Astrocyte of the cerebellum (primary cell): ENCODE measurements at regions not wholly inside any gene's neighbourhood (a gene's known extent, or its start where the extent isn't known, plus 50 kb on each side); places are given as distances from the start of the nearest gene placed in this dataset.

Source experiments
- DNase-seq: peaks from one replicate; pipeline ENCODE4 v3.0.0-alpha.2; 2011; ENCODE audit warnings: low read depth
- H3K4me3 ChIP-seq: 2 replicates; pipeline ENCODE4 v1.5.1; 2011; ENCODE audit warnings: mild to moderate bottlenecking, low read depth, low read length, moderate library complexity
- CTCF ChIP-seq: IDR thresholded peaks from 2 replicates; pipeline ENCODE4 v1.5.1; 2012; ENCODE audit warnings: low read length, low read depth, moderate library complexity, mild to moderate bottlenecking; ENCODE audit errors: missing control alignments
- in situ Hi-C: cut with HindIII; loops from 2 replicates; pipeline ENCODE4 v1.10.0; 2017; ENCODE audit warnings: low sequenced_read_pairs

DNA sequence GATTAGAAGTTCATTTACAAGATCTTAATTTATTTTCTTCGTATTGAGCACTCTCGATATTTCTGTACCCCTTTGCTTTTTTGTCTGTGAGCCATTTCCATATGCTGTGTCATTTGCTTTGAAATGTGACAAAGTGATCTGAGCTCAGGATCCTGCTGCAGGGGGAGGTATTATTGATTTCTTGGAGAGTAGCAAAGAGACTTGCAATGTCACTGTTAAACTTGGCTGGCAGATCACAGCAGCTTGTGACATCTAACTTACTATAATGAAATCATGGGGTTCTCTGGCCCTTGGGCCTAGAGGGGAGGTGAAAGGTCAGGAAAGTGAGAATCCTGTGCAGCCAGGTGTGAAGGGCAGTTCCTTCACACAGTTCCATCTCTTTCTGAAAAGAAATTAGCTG, 923.4 kb downstream of the REEP3 start:
- no peak for TF ChIP-seq CTCF
- in situ Hi-C loops: no loop called here
- no peak for DNase-seq
- H3K4me3 ChIP-seq: no peak overlapping the region

GRCh38 chr10:64449603-64450002, 928.4 kb downstream of the REEP3 start:
- no peak for TF ChIP-seq CTCF
- H3K4me3 ChIP-seq: no peak overlapping the region
- no peak for DNase-seq
- in situ Hi-C loops: no loop called here

DNA sequence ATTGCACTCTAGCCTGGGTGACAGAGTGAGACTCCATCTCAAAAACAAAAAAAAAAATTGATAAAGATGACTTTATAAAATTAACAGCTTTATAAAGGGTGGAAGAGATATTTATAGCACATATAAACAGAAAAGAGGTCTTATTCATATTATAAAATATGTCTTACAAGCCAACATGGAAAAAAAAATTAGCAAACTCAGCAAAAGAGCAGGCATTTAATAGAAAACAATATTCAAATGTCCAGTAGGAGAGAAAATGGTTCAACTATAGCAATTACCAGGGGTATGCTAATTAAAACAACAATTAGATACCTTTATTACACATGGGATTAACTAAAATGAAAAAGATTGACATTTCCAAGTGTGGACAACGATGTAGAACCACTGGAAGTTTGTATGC, 929.1 kb downstream of the REEP3 start:
- no peak overlapping the region for H3K4me3 ChIP-seq
- no peak for TF ChIP-seq CTCF
- in situ Hi-C loops: no loop called here
- no peak for DNase-seq

DNA sequence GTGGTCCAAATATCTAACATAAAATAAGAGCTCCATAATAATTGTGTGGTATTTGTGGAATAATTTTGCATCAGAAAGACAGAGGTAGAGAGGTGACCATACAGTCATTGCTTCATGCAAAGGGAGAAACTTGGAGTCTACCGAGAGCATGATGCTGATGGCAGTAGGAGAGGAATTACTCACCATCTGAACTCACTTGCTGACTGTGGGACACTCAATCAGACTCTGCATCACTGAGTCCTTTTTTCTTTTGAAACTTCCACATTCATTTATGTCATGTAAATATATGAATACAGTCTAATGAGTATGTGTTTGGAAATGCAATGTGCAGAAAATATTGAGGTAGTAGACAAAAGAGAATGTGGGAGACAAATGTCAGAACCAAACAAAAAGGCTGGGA, 933.8 kb downstream of the REEP3 start:
- TF ChIP-seq CTCF: no peak
- no peak for DNase-seq
- no peak overlapping the region for H3K4me3 ChIP-seq
- in situ Hi-C loops: no loop called here

- H3K4me3 ChIP-seq: no peak overlapping the region
- no peak for TF ChIP-seq CTCF
- in situ Hi-C loops: no loop called here
- no peak for DNase-seq
Observed at GRCh38 chr10:64458306-64458705, 937.1 kb downstream of the REEP3 start.

- TF ChIP-seq CTCF: no peak
- in situ Hi-C loops: no loop called here
- no peak overlapping the region for H3K4me3 ChIP-seq
- DNase-seq: no peak
Observed at GRCh38 chr10:64463406-64463805, 942.2 kb downstream of the REEP3 start.

- TF ChIP-seq CTCF: no peak
- no peak overlapping the region for H3K4me3 ChIP-seq
- in situ Hi-C loops: no loop called here
- DNase-seq: no peak
Observed at GRCh38 chr10:64465653-64466052, 944.5 kb downstream of the REEP3 start.
